ENCODE measurements at regions not wholly inside any gene's neighbourhood (a gene's known extent, or its start where the extent isn't known, plus 50 kb on each side); places are given as distances from the start of the nearest gene placed in this dataset.

DNA sequence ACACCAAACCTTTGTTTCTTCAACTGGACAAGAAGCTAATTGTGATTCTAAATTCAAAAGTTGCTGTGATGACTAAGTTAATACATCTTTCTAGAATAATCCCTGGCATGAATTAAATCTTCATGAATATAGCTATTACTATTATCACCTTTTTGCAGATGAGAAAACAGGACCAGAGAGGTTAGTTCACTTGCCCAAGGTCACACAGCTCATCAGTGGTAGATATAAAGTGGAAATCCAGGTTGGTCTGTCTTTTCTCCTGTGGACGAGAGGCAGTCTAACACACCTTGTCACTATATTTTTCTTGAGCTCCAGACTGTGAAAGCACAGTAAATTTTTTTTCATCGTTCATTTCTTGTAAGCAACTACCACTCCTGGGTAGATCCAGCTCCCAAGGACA lies 247.6 kb upstream of the LRTM1 start:
- DNase-seq, result no peak

DNA sequence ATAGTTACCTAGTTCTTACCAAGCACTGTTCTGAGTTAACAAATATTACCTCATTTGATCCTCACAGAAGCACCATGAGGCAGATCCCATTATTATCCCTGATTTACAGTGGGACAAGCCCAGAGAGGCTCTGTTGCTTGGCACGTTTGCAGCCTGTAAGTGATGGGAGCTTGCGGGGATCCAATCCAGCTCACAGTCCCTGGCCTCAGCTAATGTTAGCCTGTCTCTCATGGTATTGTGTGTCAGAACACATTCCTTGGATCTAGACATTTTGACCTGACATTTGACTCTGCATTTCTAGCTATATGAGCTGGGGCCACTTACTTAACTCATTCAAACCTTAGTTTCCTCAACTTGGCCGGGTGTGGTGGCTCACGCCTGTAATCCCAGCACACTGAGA lies 246.9 kb upstream of the LRTM1 start:
- no peak for DNase-seq

DNA sequence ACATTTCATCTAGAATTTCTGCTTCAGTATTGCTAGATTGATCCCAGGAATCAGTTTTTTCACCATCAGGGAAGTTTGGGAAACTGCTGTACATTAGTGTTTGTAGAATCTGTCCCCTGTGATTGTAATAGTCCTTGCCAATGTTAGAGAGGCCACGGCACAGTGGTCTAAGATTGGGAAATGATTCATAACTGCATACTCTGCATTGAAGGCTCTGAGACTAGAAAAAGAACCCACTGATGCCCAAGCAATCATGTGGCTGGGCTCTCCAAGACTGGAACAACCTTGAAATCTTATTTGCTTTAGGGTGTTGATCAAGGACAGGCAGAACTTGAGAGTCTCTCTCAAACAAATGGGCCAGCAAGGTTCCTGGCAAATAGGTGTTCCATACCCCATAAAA lies 245.6 kb upstream of the LRTM1 start:
- DNase-seq, result no peak

DNA sequence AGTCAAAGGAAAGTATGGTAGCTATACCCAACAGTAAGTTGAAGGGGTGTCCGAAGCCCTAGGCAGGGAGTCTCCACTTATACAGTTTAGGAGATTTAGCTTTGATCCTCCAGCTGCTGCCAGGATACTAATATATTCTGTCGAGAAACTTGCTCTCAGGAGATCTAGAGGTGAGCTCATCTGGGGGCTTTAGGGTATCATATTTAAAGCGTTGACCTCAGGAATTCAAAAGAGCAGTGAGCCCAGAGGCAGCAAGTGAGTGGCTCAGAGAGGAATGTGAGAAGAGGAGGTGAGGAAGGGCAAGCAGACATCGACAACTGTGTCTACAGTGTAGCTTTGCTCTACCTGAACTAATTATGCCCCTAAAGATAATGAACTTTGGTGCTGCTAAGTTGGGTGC lies 245.1 kb upstream of the LRTM1 start:
- DNase-seq, result no peak

DNA sequence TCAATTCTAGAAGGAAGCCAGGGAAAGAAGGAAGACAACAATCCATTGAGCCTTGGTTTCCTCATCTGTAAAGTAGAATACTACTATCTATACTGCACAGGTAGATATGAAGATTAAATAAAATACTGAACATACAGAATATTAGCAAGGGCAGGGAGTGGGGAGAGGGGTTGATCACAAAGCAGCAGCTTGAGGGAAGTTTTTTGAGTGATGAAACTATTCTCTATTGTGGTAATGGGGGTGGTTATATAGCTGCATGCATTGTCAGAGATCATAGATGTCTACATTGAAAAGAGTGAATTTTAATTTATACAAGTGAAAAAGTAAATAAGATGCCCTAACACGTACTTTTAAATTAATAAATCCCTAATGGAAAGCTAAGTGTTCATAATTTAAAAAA lies 242.6 kb upstream of the LRTM1 start:
- DNase-seq, result no peak

DNA sequence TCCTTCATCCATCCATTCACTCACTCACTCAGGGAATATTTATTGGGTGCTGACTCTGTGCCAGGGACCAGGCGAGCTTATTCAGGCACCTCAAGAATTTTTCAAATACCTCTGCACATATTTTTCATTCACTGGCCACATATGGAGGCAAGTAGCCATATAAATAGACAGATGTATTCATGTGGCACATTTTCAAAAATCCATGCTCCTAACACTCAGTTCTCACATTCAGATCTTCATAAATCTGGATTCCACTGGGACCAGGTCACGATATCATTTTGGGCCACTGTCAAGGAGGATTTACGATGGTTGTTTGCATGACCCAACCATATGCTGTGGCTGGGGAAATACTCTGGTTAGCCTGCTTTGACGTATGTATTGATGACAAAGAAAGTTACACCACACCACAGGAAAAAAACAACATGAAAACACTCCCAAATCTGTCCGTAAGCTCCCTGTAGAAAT lies 241.8 kb upstream of the LRTM1 start:
- no peak for DNase-seq

DNA sequence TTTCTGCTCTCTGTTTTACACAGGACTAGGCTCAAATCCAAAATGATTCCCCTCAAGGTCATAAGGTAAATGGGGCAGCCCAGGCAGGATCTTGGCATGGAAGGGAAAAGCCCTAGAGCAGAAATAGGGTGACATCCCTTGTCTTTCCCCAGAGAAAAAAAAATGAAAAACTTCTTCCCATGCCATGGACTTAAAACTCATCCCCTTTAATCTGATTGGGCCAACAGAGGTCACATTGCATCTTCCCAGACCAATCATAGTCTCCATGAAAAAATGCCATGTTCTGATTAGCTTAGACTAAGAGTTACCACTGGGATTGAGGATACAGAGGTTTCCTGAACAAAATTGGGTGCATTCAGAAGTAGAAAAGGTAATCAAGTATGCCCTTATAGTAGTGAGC lies 241.3 kb upstream of the LRTM1 start:
- no peak for DNase-seq

DNA sequence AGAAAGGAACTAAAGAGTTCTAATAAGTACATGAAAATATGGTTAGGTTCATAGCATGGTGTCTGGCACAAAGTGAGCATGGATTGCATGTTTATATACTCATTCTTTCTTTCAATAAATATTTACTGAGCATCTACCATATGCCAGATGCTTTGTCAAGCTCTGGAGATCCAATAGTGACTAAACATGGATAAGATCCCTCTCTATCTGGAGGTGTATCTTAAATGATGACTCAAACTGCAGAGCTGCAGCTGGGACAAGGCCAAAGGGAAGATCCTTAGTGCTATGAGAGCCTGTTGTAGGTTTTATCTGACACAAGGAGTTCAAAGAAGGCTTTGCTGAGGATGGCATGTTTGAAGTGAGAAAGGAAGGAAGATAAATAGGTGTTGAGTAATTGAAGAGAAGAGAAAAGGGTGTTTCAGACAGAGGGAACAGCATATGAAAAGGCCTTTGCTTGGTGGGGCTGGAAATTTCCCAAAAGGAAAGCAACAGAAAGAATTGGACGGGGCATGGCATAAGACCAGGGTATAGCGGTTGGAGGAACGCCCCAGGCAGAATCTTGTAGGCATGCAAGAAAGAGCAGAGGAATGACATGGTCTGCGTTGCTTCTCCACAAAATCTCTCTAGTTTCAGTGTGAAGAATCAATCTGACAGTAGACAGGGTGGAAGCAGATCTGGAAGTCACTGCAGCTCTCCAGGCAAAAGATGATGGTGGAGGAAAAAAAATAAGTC lies 239.9 kb upstream of the LRTM1 start:
- no peak for DNase-seq

DNA sequence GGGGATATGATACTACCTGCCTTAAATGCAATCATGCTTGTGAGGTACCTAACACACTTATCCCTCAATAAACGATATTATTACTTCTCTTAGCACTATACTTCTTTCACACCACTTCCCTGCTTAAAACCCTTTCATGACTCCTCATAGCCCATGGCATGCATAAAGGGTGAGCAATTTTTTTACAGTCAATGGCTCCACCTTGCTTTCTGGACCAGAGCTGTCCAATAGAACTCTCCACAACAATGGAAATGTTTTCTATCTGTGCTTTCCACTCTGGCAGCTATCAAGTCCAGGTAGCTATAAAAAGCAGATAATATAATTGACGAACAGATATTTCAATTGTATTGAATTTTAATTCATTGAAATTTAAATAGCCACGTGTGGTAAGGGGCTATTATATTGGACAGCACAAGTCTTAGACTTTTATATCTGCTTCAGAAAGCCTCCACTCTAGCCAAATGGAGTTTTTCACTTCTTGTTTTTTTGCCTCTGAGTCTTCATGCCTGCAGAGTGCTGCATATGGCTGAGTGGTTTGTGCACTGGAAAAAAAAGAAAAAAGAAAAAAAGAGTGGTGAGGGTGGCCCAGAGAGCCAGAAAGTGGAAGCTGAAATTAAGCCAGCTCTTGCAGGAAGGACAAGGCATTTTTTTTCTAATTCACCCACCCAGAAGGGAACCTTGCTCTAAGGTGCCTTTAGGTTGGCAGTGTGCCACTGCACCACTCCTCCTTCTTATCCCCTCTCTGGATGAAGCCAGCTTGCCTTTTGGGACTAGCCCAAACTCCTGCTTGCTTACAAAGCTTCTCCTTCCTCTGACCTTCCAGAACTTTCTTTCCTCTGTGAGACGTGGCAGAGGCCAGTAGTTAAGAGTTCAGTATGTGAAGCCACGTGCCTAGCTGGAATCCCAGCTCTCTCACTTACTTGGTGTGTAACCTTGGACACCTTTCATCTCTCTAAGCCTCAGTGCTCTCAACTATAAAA lies 239.0 kb upstream of the LRTM1 start:
- DNase-seq, result no peak

DNA sequence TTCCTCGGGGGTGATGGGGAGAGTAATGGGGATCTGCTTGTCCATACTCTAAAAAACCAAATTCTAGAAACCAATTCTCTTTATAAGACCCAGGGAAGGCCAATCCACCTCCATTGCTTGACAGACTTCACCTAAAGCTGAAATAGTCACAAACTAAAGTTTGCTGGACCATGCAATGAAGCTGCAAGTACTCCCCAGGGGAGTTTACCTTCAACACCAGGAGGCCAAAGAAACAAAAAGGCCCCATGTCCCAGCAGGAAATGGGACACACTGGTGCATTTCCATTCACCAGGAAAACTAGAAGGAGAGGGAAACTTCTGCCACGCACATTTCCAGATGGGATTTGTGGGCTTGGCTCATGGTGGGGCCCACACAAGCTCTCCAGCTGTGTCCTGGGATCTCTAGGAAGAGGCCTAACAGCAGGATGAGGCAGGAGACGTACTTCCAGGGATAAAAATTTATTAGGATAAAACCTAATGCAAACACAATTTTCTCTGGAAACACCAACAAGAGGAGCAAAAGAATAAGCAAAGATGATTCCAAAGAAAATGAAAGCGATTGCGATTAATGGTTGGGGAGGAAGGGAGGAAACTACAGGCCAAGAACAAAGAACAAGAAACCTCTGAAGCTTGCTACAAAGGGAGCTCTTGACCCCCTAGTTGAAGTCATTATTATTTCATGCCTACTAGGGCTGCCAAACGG lies 238.0 kb upstream of the LRTM1 start:
- no peak for DNase-seq

DNA sequence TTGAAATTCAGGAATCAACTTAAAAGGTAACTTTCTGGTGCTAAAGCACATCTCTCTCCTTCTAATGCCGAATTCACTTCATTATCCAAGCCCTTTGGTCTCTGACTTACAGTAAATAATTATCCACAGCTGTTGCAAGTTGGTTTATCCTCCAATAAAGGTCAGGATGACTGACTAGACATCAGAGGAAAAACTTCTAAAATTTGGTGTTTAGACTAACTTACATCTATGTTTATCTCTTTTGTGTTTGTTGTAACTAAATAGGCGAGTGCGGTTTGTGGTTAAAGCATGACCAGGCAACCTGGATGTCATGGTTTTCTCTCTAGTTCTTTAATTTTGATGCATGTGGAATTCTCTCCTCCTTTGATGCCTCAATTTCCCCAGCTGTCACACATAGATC lies 237.4 kb upstream of the LRTM1 start:
- DNase-seq, result no peak

DNA sequence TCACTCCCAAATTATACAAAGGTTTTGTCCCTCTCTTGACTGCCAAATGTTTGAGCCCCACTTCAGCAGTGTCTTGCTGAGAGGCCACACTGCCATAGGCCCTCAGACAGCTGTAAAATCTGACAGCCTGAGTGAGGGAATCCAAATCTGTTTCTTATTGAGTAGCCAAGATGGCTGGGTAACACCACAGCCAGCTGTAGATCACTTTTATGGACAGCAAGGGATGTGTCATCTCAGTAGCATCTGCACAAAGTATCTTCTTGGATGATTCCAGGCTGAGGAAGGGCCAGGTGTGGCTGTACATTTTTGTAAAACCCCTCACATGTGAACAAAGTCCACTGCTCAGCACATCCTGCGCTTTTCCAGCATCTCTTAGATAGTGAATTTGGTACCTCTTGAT lies 237.0 kb upstream of the LRTM1 start:
- peak; percentile 33 for DNase-seq

DNA sequence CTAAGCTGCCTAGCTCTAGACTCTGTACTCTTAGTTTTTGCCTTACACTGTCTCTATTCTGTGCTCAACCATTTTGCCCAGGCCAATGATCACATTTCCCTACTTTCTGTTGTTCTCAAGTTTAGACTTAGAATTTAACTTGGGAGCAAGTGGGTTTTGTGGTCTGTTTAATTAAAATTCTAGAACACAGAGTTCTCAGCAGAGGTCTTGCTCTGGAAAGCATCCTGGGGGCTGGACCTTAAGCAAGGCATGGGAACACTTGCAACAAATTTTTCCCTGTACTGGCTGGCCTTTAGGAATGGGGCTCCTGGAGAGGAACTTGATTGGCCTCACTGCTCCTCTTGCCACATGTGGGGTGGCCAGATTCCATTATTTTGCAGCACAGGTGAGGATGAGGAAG lies 236.3 kb upstream of the LRTM1 start:
- DNase-seq, result no peak

DNA sequence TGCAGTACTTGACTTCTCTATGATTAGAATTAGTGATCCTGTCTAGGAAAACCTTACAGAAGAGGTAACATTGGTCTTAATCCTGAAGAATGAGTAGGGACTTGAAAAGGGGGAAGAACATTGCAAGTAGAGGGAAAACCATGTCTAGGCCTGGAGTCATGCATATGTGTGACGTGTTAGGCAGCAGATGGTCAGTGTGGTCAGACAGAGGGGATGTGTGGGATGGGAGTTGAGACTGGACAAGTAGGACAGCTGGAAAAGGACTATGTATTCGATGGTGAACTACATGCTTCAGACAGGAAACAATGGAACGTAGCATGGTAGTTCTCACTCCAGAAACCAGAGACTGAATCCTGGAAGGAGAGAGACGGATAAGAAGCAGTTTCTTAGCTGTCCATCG lies 235.6 kb upstream of the LRTM1 start:
- no peak for DNase-seq

DNA sequence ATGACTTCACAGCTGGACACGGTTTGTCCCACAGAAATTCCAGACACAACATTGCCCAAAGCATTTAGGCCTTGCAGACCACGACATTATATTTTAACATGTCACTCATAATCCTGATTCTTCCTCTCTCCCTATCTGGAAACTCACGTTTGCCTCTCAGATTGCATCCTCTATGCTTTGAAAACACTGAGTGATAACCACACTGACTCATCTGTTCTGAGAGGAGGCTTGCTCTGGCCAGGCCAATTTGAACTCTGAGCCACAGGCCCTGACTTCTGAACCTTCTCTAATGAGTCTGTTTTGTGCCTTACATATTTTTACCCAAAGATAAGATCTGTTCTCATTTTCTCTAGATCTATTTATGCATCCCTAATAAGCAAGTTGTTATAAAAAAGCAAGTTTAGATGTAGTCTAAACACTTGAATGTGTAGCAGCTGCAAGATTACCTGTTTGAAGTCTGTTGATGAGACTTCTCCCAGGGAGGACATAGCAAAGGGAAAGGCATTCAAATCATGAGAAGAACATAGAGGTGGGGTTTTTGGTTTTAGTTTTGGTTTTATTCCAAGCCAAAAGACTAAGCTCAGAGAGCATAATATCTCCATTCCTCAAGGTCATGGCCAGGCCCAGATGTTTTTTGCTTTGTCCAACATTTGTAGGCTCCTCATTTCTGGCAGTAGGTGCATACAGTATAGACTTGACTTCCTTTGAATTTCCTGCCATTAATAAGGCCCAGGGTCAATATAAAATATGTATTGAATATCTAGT lies 234.4 kb upstream of the LRTM1 start:
- no peak for DNase-seq

DNA sequence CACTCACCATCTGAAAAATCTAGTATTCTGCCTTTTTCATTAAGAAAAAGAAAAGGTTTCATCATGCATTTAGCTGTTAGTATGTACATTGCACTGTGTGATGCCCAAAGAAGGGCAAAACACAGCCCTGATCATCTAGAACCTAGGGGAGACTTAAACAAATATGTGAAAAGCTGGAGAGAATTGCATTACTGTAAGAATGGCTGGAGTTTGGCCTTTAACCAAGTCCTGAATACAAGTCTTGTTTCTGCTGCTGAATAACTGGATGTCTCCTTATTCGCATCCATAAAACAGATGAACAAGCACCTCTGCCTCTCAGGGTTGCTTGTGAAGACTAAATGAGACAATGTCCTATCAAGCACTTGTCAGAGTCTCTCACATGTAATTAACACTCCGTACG lies 233.4 kb upstream of the LRTM1 start:
- no peak for DNase-seq

DNA sequence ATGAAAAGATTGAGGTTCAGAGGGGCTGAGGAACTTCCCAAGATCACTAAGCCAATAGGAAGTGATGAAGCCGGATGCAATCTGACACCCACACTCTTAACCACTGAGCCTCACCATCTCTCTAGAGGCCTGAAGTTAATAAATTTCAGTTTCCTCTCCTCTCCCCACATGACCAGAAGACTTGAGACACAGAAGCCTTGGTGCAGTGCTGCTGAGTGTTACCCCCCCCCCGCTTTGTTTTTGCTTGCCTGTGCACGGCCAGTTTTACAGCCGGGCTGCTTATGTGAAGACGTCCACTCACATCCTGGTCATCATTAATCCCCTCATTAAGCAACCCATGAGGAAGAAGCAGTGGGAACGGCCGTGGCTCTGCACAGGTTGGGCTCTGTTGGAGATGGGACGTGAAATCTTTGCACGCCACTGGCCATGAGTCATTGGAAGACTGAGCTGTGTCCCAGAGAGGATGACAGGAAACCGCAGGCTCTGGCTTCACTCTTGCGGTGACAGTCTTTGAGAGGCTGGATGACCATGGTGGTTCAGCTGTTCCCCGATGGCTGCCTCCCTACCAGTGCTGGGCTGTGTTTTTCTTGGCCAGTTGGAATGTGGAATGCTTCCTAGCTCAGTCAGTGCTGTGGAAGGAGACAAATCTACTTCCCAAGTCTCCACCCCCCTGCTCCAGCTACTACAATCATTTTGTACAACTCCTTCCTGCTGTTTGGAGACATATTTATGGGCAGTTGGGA lies 232.6 kb upstream of the LRTM1 start:
- DNase-seq, result peak; percentile 25

DNA sequence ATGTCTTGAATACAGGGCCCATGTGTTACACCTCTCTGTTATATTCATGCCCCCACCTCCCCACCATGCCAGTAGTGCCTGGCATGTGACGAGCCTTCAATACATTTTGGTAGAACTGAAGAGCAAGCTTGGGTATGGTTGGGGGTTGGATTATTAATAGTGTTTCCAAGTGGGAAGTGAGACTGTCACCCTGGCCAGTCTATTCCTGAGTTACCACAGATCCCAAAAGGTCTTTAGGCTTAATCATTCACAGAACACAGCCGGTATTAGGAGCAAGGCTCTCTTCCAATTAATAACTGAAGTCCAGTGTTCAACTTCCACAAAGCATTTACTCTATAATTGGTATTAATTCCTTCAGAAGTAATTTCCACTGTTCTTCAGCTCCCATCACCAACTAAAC lies 231.9 kb upstream of the LRTM1 start:
- no peak for DNase-seq

DNA sequence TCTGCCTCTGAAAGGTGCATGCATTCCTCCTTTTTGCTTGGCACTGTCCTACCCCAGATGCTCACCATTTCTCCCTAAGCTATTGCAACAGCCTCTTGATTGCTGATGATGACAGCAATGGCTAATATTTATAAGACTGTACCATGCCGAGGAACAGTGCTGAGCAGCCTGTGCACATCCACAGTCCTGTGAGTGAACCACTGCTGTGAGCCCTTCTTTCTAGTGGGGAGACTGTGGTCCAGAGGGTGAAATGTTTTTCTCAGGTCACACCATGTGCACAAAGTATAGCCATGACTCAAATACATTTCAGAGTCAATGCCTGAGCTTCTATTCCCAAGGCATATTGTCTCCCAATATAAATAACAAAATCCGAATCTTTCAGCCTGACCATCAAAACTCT lies 231.2 kb upstream of the LRTM1 start:
- DNase-seq, result no peak

DNA sequence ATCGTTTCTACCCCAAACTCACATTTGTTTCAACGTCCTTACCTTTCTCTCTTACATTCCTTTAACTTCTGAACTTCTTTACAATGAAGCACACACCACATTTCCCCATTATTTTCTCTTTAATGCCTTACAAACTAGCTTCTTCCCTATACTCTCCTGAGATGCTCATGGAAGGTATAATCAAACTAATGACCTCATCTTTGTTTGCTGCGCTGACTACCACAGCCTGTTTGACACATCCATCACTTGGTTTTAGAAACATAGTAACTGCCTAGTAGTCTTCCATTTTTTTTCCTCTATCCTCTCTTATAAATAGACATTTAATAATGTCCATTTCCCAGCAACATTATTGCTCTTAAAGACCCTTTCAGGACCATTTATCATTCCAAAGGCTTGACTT lies 230.5 kb upstream of the LRTM1 start:
- no peak for DNase-seq

DNA sequence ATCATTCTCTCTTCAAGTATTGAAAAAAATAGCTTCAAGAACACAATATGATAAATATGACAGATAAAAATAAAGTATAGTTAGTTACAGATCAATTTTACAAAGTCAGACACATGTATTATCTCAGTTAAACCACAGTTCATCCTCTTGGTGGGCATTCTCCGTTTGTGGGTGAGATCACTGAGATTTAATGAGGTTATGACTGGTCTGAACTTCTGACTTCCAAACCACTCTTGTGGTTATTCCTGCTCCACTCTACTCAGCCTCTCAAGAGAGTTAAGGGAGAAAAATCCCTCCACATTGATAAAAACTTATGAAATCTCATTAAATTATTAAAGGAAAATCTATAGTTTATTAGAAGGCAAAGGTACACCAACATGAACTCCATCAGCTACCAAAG lies 229.9 kb upstream of the LRTM1 start:
- no peak for DNase-seq
